GM12878 (cell line): ENCODE measurements at regions not wholly inside any gene's neighbourhood (a gene's known extent, or its start where the extent isn't known, plus 50 kb on each side); places are given as distances from the start of the nearest gene placed in this dataset.

Experiments used
- ATAC-seq: fragments of 200-7000 bp; cut with Tn5 transposase; 3 replicates; pipeline ENCODE4 v1.9.1; 2020; ENCODE audit warnings: mild to moderate bottlenecking, moderate library complexity
- BruUV-seq: library from RNA; stranded (reverse); fragments of 400-500 nt; replicated peaks from 2 replicates; lab custom pipeline; 2021; lab: Mats Ljungman, UMichigan
- CTCF ChIA-PET: fragments of 300-600 bp; sonication (Branson Sonifier 250); formaldehyde crosslinking; extraction: SDS; loops from one replicate; lab custom pipeline; 2021; ENCODE audit warnings: inconsistent platforms; lab: Yijun Ruan, JAX
- POLR2A ChIA-PET: fragments of 350-600 bp; formaldehyde crosslinking; extraction: SDS; loops from one replicate; lab custom pipeline; 2021; ENCODE audit warnings: inconsistent platforms; lab: Charles Lee
- RAD21 ChIA-PET: fragments of 300-600 bp; sonication (Branson Sonifier 250); formaldehyde crosslinking; loops from one replicate; lab custom pipeline; 2023; ENCODE audit warnings: antibody characterized with exemption; ENCODE audit not compliant: unreplicated experiment; lab: Charles Lee
- SMC1A ChIA-PET: fragments of 300-600 bp; sonication (Branson Sonifier 250); formaldehyde crosslinking; loops from one replicate; lab custom pipeline; 2023; ENCODE audit not compliant: unreplicated experiment, uncharacterized antibody; lab: Charles Lee
- DNase-seq: peaks from one replicate; pipeline ENCODE4 v3.0.0-alpha.2; 2011; ENCODE audit warnings: low read depth, low spot score
- FAIRE-seq: peaks from 3 replicates; lab custom pipeline; 2011; peaks lifted over from hg19 to GRCh38; lab: Jason Lieb, UNC
- H2AFZ ChIP-seq: 2 replicates; pipeline ENCODE4 v1.6.0; 2011; ENCODE audit warnings: low read depth, low read length, control low read depth; ENCODE audit not compliant: control insufficient read depth
- H3K27ac ChIP-seq: 2 replicates; pipeline ENCODE4 v1.5.1; 2011; ENCODE audit warnings: control low read depth; ENCODE audit not compliant: control insufficient read depth, insufficient read depth
- H3K27me3 ChIP-seq, 2 experiments: replicated peaks in 1 of 2; 2 replicates each; pipeline versions ENCODE4 v1.6.0 to v1.6.1; 2011; ENCODE audit warnings: low read length in 1 of 2; ENCODE audit not compliant: control insufficient read depth in 2 of 2, insufficient read depth in 2 of 2
- H3K36me3 ChIP-seq, 2 experiments: 2 replicates each; pipeline ENCODE4 v1.5.1; 2011; ENCODE audit warnings: low read length in 1 of 2; ENCODE audit not compliant: control insufficient read depth in 2 of 2, insufficient read depth in 2 of 2
- H3K4me1 ChIP-seq: 2 replicates; pipeline ENCODE4 v1.6.1; 2011; ENCODE audit warnings: mild to moderate bottlenecking, low read length, moderate library complexity, mixed read lengths; ENCODE audit not compliant: control insufficient read depth, insufficient read depth
- H3K4me2 ChIP-seq: 2 replicates; pipeline ENCODE4 v1.6.0; 2011; ENCODE audit warnings: control low read depth; ENCODE audit not compliant: control insufficient read depth, insufficient read depth
- H3K4me3 ChIP-seq: fragments of 200-600 bp; sonication (generic); 2 replicates; pipeline ENCODE4 v1.5.1; 2016
- H3K79me2 ChIP-seq: 2 replicates; pipeline ENCODE4 v1.6.0; 2011; ENCODE audit warnings: low read length; ENCODE audit not compliant: control insufficient read depth, insufficient read depth
- H3K9ac ChIP-seq: 2 replicates; pipeline ENCODE4 v1.8.0; 2011; ENCODE audit warnings: low read length, control low read depth, mixed read lengths; ENCODE audit not compliant: control insufficient read depth, insufficient read depth
- H3K9me3 ChIP-seq: replicated peaks from 3 replicates; pipeline ENCODE4 v1.5.1; 2011; ENCODE audit warnings: mild to moderate bottlenecking, low read length; ENCODE audit not compliant: control insufficient read depth, insufficient read depth
- H4K20me1 ChIP-seq: 2 replicates; pipeline ENCODE4 v1.6.0; 2011; ENCODE audit not compliant: control insufficient read depth, insufficient read depth
- CEBPB ChIP-seq, 2 experiments: fragments of 150-350 bp in 1 of 2; IDR thresholded peaks; 2 replicates each; pipeline ENCODE4 v1.6.1; 2012 to 2014; ENCODE audit warnings: low read depth in 2 of 2, low read length in 2 of 2, borderline replicate concordance in 1 of 2, inconsistent platforms in 1 of 2
- CHD1 ChIP-seq: IDR thresholded peaks from 2 replicates; pipeline ENCODE4 v1.6.1; 2012; ENCODE audit warnings: low read depth, low read length, improper control_type of control experiment
- EGR1 ChIP-seq, 2 experiments: IDR thresholded peaks; 1 replicate in 1 of 2; 2 replicates in 1 of 2; pipeline ENCODE4 v1.6.1; 2011 to 2012; ENCODE audit warnings: low read depth in 2 of 2, low read length in 2 of 2, borderline replicate concordance in 1 of 2, mild to moderate bottlenecking in 1 of 2, moderate library complexity in 1 of 2
- MTA2 ChIP-seq: fragments of 450-650 bp; IDR thresholded peaks from 2 replicates; pipeline ENCODE4 v1.6.1; 2016; ENCODE audit warnings: low read depth, mild to moderate bottlenecking, moderate library complexity
- NBN ChIP-seq: fragments of 450-650 bp; IDR thresholded peaks from 2 replicates; pipeline ENCODE4 v1.6.1; 2016
- NR2F1 ChIP-seq: fragments of 450-650 bp; conservative IDR thresholded peaks from 2 replicates; pipeline ENCODE4 v1.6.1; 2017; ENCODE audit warnings: mild to moderate bottlenecking
- RAD21 ChIP-seq: IDR thresholded peaks from 2 replicates; pipeline ENCODE4 v1.6.1; 2011; ENCODE audit warnings: mild to moderate bottlenecking, low read depth, low read length, moderate library complexity; ENCODE audit not compliant: insufficient read depth
- RCOR1 ChIP-seq: conservative IDR thresholded peaks from 2 replicates; pipeline ENCODE4 v1.6.1; 2012; ENCODE audit warnings: low read depth, low read length, improper control_type of control experiment
- SMC3 ChIP-seq: IDR thresholded peaks from 2 replicates; pipeline ENCODE4 v1.6.1; 2011; ENCODE audit warnings: low read length, improper control_type of control experiment, borderline replicate concordance
- WGBS: methylation state at CpG from one replicate; pipeline ENCODE4 v1.1.6; 2016; ENCODE audit warnings: low lambda C conversion rate; ENCODE audit not compliant: insufficient replicate concordance, insufficient coverage; ENCODE audit errors: missing lambda C conversion rate; 5-methylcytosine and 5-hydroxymethylcytosine counted together
- in situ Hi-C: fragments of 300-500 bp; cut with MboI; formaldehyde crosslinking; loops from 9 replicates; pipeline ENCODE4 v1.14.3; 2018; ENCODE audit warnings: mixed read lengths
- intact Hi-C: fragments of 100-400 bp; cut with micrococcal nuclease; formaldehyde crosslinking; loops from one replicate; pipeline ENCODE4 v1.14.2; 2022; ENCODE audit not compliant: unreplicated experiment
- TF ChIP-seq, protein P1 (sequence below): fragments of 450-650 bp; conservative IDR thresholded peaks from 2 replicates; pipeline ENCODE4 v1.6.1; 2017; ENCODE audit warnings: mild to moderate bottlenecking, moderate library complexity
- TF ChIP-seq, protein P2 (sequence below): fragments of 450-650 bp; IDR thresholded peaks from 2 replicates; pipeline ENCODE4 v1.6.1; 2017; ENCODE audit warnings: low read depth, mild to moderate bottlenecking, moderate library complexity
- TF ChIP-seq, protein P3 (sequence below): fragments of 450-650 bp; formaldehyde crosslinking; IDR thresholded peaks from 2 replicates; pipeline ENCODE4 v1.4.0; 2020; ENCODE audit warnings: mild to moderate bottlenecking, moderate library complexity

DNA sequence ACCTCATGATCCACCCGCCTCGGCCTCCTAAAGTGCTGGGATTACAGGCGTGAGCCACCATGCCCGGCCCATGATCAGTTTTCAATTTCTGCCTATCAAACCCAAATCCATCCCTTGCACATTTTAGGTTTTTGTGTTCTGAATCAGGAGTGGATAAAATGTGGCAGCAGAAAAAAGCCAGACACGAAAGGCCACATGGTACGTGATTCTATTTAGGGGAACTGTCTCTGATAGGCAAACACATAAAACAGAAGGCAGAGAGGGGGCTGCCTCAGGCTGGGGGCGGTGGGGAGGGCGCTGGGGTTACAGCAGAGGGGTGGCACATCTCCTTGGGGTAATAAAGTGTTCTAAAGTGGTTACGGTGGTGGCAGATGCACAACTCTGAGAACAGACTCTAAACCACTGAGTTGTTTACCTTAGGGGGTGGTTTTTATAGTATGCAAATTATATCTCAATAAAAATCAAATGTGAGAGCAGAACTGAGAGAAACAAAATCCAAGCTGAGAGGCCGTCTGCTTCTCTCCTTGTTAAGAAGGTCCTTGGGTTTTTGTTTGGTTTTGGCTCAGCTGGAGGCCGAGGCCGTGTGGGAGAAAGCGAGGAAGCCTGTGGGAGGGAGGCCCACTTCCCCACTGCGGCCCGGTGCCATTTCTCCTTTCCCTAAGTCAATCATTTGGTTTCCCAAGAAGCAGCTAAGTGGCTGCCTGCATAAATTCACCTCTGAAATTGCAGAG is 78.0 kb downstream of the SOWAHC start:
- H3K4me1 ChIP-seq = no peaks in the 10 kb centered on the region
- ATAC-seq (no peak), FAIRE-seq (no peak), DNase-seq (no peak)
- BruUV-seq = no TSS peak
- H3K27me3 ChIP-seq = no peaks in the 10 kb centered on the region
- ChIA-PET CTCF (no interaction called here), POLR2A (no interaction called here), SMC1A (no interaction called here), RAD21 (no interaction called here)
- H3K36me3 ChIP-seq = no peaks in the 10 kb centered on the region
- WGBS = 39% methylated on average over 15 of the region's 15 CpGs
- H3K79me2 ChIP-seq = no peaks in the 10 kb centered on the region
- H4K20me1 ChIP-seq = no peaks in the 10 kb centered on the region
- H3K9me3 ChIP-seq = no peaks in the 10 kb centered on the region; the same call in 1 of the 3 replicates
- no peak overlapping the region for H3K9ac ChIP-seq
- no peak overlapping the region for H2AFZ ChIP-seq
- H3K27ac ChIP-seq = no peak overlapping the region
- intact Hi-C loops (no loop called here), in situ Hi-C loops (no loop called here)
- no peak overlapping the region for H3K4me2 ChIP-seq
- no peak overlapping the region for H3K4me3 ChIP-seq
- TF ChIP-seq CEBPB (IDR thresholded peaks at IDR 0.05; ENCODE audit: borderline replicate concordance in 1 of 2, low read depth in 2 of 2, low read length in 2 of 2) = no peak
- TF ChIP-seq NR2F1 = no peak
- no peak for TF ChIP-seq RAD21
- no peak for TF ChIP-seq RCOR1
- TF ChIP-seq SMC3 = no peak
- no peak for TF ChIP-seq NBN
- TF ChIP-seq, protein P1, sequence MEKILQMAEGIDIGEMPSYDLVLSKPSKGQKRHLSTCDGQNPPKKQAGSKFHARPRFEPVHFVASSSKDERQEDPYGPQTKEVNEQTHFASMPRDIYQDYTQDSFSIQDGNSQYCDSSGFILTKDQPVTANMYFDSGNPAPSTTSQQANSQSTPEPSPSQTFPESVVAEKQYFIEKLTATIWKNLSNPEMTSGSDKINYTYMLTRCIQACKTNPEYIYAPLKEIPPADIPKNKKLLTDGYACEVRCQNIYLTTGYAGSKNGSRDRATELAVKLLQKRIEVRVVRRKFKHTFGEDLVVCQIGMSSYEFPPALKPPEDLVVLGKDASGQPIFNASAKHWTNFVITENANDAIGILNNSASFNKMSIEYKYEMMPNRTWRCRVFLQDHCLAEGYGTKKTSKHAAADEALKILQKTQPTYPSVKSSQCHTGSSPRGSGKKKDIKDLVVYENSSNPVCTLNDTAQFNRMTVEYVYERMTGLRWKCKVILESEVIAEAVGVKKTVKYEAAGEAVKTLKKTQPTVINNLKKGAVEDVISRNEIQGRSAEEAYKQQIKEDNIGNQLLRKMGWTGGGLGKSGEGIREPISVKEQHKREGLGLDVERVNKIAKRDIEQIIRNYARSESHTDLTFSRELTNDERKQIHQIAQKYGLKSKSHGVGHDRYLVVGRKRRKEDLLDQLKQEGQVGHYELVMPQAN = no peak
- no peak for TF ChIP-seq MTA2
- no peak for TF ChIP-seq EGR1 (IDR thresholded peaks at IDR 0.05; ENCODE audit: borderline replicate concordance in 1 of 2, low read depth in 2 of 2, low read length in 2 of 2)
- no peak for TF ChIP-seq CHD1
- TF ChIP-seq, protein P2, sequence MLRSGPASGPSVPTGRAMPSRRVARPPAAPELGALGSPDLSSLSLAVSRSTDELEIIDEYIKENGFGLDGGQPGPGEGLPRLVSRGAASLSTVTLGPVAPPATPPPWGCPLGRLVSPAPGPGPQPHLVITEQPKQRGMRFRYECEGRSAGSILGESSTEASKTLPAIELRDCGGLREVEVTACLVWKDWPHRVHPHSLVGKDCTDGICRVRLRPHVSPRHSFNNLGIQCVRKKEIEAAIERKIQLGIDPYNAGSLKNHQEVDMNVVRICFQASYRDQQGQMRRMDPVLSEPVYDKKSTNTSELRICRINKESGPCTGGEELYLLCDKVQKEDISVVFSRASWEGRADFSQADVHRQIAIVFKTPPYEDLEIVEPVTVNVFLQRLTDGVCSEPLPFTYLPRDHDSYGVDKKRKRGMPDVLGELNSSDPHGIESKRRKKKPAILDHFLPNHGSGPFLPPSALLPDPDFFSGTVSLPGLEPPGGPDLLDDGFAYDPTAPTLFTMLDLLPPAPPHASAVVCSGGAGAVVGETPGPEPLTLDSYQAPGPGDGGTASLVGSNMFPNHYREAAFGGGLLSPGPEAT = no peak
- TF ChIP-seq, protein P3, sequence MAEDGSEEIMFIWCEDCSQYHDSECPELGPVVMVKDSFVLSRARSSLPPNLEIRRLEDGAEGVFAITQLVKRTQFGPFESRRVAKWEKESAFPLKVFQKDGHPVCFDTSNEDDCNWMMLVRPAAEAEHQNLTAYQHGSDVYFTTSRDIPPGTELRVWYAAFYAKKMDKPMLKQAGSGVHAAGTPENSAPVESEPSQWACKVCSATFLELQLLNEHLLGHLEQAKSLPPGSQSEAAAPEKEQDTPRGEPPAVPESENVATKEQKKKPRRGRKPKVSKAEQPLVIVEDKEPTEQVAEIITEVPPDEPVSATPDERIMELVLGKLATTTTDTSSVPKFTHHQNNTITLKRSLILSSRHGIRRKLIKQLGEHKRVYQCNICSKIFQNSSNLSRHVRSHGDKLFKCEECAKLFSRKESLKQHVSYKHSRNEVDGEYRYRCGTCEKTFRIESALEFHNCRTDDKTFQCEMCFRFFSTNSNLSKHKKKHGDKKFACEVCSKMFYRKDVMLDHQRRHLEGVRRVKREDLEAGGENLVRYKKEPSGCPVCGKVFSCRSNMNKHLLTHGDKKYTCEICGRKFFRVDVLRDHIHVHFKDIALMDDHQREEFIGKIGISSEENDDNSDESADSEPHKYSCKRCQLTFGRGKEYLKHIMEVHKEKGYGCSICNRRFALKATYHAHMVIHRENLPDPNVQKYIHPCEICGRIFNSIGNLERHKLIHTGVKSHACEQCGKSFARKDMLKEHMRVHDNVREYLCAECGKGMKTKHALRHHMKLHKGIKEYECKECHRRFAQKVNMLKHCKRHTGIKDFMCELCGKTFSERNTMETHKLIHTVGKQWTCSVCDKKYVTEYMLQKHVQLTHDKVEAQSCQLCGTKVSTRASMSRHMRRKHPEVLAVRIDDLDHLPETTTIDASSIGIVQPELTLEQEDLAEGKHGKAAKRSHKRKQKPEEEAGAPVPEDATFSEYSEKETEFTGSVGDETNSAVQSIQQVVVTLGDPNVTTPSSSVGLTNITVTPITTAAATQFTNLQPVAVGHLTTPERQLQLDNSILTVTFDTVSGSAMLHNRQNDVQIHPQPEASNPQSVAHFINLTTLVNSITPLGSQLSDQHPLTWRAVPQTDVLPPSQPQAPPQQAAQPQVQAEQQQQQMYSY = no peak
